A549 (cell line): ENCODE measurements at regions not wholly inside any gene's neighbourhood (a gene's known extent, or its start where the extent isn't known, plus 50 kb on each side); places are given as distances from the start of the nearest gene placed in this dataset.

Source experiments
- ATAC-seq, 2 experiments: fragments of 200-7000 bp in 1 of 2; fragments of >200 bp in 1 of 2; cut with Nextera tagmentation in 1 of 2; cut with Tn5 transposase in 1 of 2; 3 replicates each; pipeline versions ENCODE4 v1.8.0 to v1.9.1; 2018 to 2020; ENCODE audit warnings: mild to moderate bottlenecking in 1 of 2, moderate library complexity in 1 of 2
- CTCF ChIA-PET: fragments of 300-600 bp; sonication (Branson Sonifier 250); formaldehyde crosslinking; extraction: SDS; loops from one replicate; lab custom pipeline; 2021; ENCODE audit warnings: antibody characterized with exemption, inconsistent platforms; lab: Yijun Ruan, JAX
- POLR2A ChIA-PET: fragments of 350-600 bp; formaldehyde crosslinking; extraction: SDS; loops from one replicate; lab custom pipeline; 2021; ENCODE audit warnings: antibody characterized with exemption, inconsistent platforms; lab: Yijun Ruan, JAX
- DNase-seq, 2 experiments: peaks; one replicate each; pipeline versions ENCODE4 v3.0.0 to v3.0.0-alpha.2; 2011 to 2016; ENCODE audit warnings: low read depth in 1 of 2, low spot score in 1 of 2
- FAIRE-seq: peaks from 2 replicates; lab custom pipeline; 2011; peaks lifted over from hg19 to GRCh38; lab: Jason Lieb, UNC
- H3K27ac ChIP-seq, 2 experiments: fragments of >200 bp; sonication (Bioruptor Twin); formaldehyde crosslinking; 3 replicates each; pipeline ENCODE4 v1.5.1; 2016 to 2017
- H3K4me1 ChIP-seq: fragments of >200 bp; sonication (Bioruptor Twin); formaldehyde crosslinking; 3 replicates; pipeline ENCODE4 v1.6.1; 2016
- H3K4me2 ChIP-seq: fragments of >200 bp; sonication (Bioruptor Twin); formaldehyde crosslinking; 3 replicates; pipeline ENCODE4 v1.6.1; 2016
- H3K4me3 ChIP-seq: fragments of >200 bp; sonication (Bioruptor Twin); formaldehyde crosslinking; 3 replicates; pipeline ENCODE4 v1.5.1; 2016
- H3K9me3 ChIP-seq: fragments of >200 bp; sonication (Bioruptor Twin); formaldehyde crosslinking; 3 replicates; pipeline ENCODE4 v1.6.1; 2016
- BHLHE40 ChIP-seq: IDR thresholded peaks from 2 replicates; pipeline ENCODE4 v1.6.1; 2012; ENCODE audit warnings: low read depth, low read length, inconsistent platforms
- CBX2 ChIP-seq: fragments of 200-600 bp; sonication (generic); IDR thresholded peaks from 2 replicates; pipeline ENCODE4 v1.6.1; 2016; ENCODE audit warnings: low read depth, mild to moderate bottlenecking, borderline replicate concordance
- E2F6 ChIP-seq: IDR thresholded peaks from 2 replicates; pipeline ENCODE4 v1.6.1; 2012; ENCODE audit warnings: low read depth, borderline replicate concordance
- EHF ChIP-seq: fragments of 250-450 bp; sonication (Bioruptor Pico); IDR thresholded peaks from 2 replicates; pipeline ENCODE4 v1.5.0; 2020; ENCODE audit warnings: mild to moderate bottlenecking
- FOSL2 ChIP-seq, 2 experiments: fragments of 450-650 bp in 1 of 2; fragments of >200 bp in 1 of 2; sonication (Bioruptor Twin) in 1 of 2; formaldehyde crosslinking; IDR thresholded peaks; 2 replicates each; pipeline versions ENCODE4 v1.5.0 to v1.6.1; 2016 to 2020; ENCODE audit warnings: mild to moderate bottlenecking in 1 of 2, moderate library complexity in 1 of 2
- GATA3 ChIP-seq: IDR thresholded peaks from 2 replicates; pipeline ENCODE4 v1.6.1; 2012; ENCODE audit warnings: borderline replicate concordance
- HDAC2 ChIP-seq: fragments of 200-600 bp; sonication (generic); IDR thresholded peaks from 2 replicates; pipeline ENCODE4 v1.6.1; 2016
- HMGXB4 ChIP-seq: fragments of 250-450 bp; sonication (Bioruptor Pico); IDR thresholded peaks from 2 replicates; pipeline ENCODE4 v1.5.0; 2021; ENCODE audit warnings: mild to moderate bottlenecking, moderate library complexity, borderline replicate concordance
- HOXA7 ChIP-seq: fragments of 250-450 bp; sonication (Bioruptor Pico); IDR thresholded peaks from 2 replicates; pipeline ENCODE4 v1.5.0; 2020; ENCODE audit warnings: mild to moderate bottlenecking, moderate library complexity
- KDM1A ChIP-seq: fragments of 200-600 bp; sonication (generic); IDR thresholded peaks from 2 replicates; pipeline ENCODE4 v1.6.1; 2016; ENCODE audit warnings: low read depth, mild to moderate bottlenecking
- KDM5A ChIP-seq: fragments of 200-600 bp; sonication (generic); IDR thresholded peaks from 2 replicates; pipeline ENCODE4 v1.6.1; 2016; ENCODE audit warnings: antibody characterized with exemption, mild to moderate bottlenecking
- MYC ChIP-seq: IDR thresholded peaks from 2 replicates; pipeline ENCODE4 v1.6.1; 2012; ENCODE audit warnings: mild to moderate bottlenecking, inconsistent platforms, low read length, improper control_type of control experiment, borderline replicate concordance
- POLR2A ChIP-seq: IDR thresholded peaks from 2 replicates; pipeline ENCODE4 v1.6.1; 2012; ENCODE audit warnings: mild to moderate bottlenecking, low read length
- RCOR1 ChIP-seq: fragments of 150-350 bp; IDR thresholded peaks from 2 replicates; pipeline ENCODE4 v1.6.1; 2014; ENCODE audit warnings: antibody characterized with exemption, low read length, low read depth
- RFX5 ChIP-seq: fragments of 450-650 bp; IDR thresholded peaks from 2 replicates; pipeline ENCODE4 v1.7.1; 2014; ENCODE audit warnings: antibody characterized with exemption, mild to moderate bottlenecking, moderate library complexity
- TFCP2L1 ChIP-seq: fragments of 250-450 bp; sonication (Bioruptor Pico); IDR thresholded peaks from 2 replicates; pipeline ENCODE4 v1.5.0; 2021; ENCODE audit warnings: mild to moderate bottlenecking
- TP53 ChIP-seq: fragments of 250-450 bp; sonication (Bioruptor Pico); IDR thresholded peaks from 2 replicates; pipeline ENCODE4 v1.5.0; 2021; ENCODE audit warnings: mild to moderate bottlenecking, moderate library complexity
- WGBS: methylation state at CpG from one replicate; pipeline ENCODE4 v1.1.6; 2017; ENCODE audit errors: missing lambda C conversion rate; 5-methylcytosine and 5-hydroxymethylcytosine counted together
- TF ChIP-seq, protein P1 (sequence below): fragments of >200 bp; sonication (Bioruptor Twin); formaldehyde crosslinking; IDR thresholded peaks from 3 replicates; pipeline ENCODE4 v1.6.1; 2016
- TF ChIP-seq, protein P2 (sequence below): fragments of 250-450 bp; sonication (Bioruptor Pico); IDR thresholded peaks from 2 replicates; pipeline ENCODE4 v1.5.0; 2020; ENCODE audit warnings: low read depth, mild to moderate bottlenecking, moderate library complexity
- TF ChIP-seq, protein P3 (sequence below): fragments of >200 bp; sonication (Bioruptor Twin); formaldehyde crosslinking; IDR thresholded peaks from 2 replicates; pipeline ENCODE4 v1.6.1; 2016
- TF ChIP-seq, protein P4 (sequence below): IDR thresholded peaks from 2 replicates; pipeline ENCODE4 v1.6.1; 2012
- TF ChIP-seq, protein P5 (sequence below): IDR thresholded peaks from 2 replicates; pipeline ENCODE4 v1.6.1; 2012

GRCh38 chr1:199312626-199313025, 673.8 kb downstream of the PTPRC start:
- POLR2A ChIA-PET = no interaction called here
- no peak overlapping the region for H3K27ac ChIP-seq
- H3K4me2 ChIP-seq = no peak overlapping the region
- TF ChIP-seq RFX5 = no peak
- no peak for TF ChIP-seq RCOR1
- TF ChIP-seq, protein P1, sequence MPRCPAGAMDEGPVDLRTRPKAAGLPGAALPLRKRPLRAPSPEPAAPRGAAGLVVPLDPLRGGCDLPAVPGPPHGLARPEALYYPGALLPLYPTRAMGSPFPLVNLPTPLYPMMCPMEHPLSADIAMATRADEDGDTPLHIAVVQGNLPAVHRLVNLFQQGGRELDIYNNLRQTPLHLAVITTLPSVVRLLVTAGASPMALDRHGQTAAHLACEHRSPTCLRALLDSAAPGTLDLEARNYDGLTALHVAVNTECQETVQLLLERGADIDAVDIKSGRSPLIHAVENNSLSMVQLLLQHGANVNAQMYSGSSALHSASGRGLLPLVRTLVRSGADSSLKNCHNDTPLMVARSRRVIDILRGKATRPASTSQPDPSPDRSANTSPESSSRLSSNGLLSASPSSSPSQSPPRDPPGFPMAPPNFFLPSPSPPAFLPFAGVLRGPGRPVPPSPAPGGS = no peak
- TF ChIP-seq TP53 = no peak
- TF ChIP-seq, protein P2, sequence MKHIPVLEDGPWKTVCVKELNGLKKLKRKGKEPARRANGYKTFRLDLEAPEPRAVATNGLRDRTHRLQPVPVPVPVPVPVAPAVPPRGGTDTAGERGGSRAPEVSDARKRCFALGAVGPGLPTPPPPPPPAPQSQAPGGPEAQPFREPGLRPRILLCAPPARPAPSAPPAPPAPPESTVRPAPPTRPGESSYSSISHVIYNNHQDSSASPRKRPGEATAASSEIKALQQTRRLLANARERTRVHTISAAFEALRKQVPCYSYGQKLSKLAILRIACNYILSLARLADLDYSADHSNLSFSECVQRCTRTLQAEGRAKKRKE (CRISPR knock-in tag) = no peak
- TF ChIP-seq HDAC2 = no peak
- TF ChIP-seq, protein P3, sequence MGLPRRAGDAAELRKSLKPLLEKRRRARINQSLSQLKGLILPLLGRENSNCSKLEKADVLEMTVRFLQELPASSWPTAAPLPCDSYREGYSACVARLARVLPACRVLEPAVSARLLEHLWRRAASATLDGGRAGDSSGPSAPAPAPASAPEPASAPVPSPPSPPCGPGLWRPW = no peak
- TF ChIP-seq CBX2 = no peak
- no peak for TF ChIP-seq BHLHE40
- TF ChIP-seq MYC = no peak
- TF ChIP-seq TFCP2L1 (CRISPR knock-in tag) = no peak
- no peak for TF ChIP-seq FOSL2 (IDR thresholded peaks at IDR 0.05)
- TF ChIP-seq FOSL2 (CRISPR knock-in tag; IDR thresholded peaks at IDR 0.05) = no peak
- TF ChIP-seq E2F6 = no peak
- TF ChIP-seq KDM1A = no peak
- TF ChIP-seq, protein P4, sequence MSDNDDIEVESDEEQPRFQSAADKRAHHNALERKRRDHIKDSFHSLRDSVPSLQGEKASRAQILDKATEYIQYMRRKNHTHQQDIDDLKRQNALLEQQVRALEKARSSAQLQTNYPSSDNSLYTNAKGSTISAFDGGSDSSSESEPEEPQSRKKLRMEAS = no peak
- TF ChIP-seq HOXA7 (CRISPR knock-in tag) = no peak
- no peak for TF ChIP-seq KDM5A
- TF ChIP-seq POLR2A = no peak
- TF ChIP-seq, protein P5, sequence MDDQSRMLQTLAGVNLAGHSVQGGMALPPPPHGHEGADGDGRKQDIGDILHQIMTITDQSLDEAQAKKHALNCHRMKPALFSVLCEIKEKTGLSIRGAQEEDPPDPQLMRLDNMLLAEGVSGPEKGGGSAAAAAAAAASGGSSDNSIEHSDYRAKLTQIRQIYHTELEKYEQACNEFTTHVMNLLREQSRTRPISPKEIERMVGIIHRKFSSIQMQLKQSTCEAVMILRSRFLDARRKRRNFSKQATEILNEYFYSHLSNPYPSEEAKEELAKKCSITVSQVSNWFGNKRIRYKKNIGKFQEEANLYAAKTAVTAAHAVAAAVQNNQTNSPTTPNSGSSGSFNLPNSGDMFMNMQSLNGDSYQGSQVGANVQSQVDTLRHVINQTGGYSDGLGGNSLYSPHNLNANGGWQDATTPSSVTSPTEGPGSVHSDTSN = no peak
- FAIRE-seq (no peak), ATAC-seq (no peak), DNase-seq (no peak)
- CTCF ChIA-PET = no interaction called here
- WGBS = 15% methylated on average over 2 of the region's 2 CpGs
- no peak overlapping the region for H3K4me3 ChIP-seq
- H3K4me1 ChIP-seq = no peaks in the 10 kb centered on the region
- H3K9me3 ChIP-seq = no peaks in the 10 kb centered on the region

GRCh38 chr1:199313444-199313843, 674.6 kb downstream of the PTPRC start:
- DNase-seq = no peak
- no peaks in the 10 kb centered on the region for H3K4me1 ChIP-seq
- ChIA-PET CTCF (no interaction called here), POLR2A (no interaction called here)
- no peaks in the 10 kb centered on the region for H3K9me3 ChIP-seq
- no peak overlapping the region for H3K27ac ChIP-seq
- ATAC-seq = no peak
- no peak for TF ChIP-seq GATA3
- no peak for TF ChIP-seq EHF (CRISPR knock-in tag)
- TF ChIP-seq HMGXB4 (CRISPR knock-in tag) = no peak
- TF ChIP-seq, protein P2 (CRISPR knock-in tag) = no peak
- 46% methylated on average over 2 of the region's 2 CpGs for WGBS
- no peak for FAIRE-seq
- no peak overlapping the region for H3K4me3 ChIP-seq
- H3K4me2 ChIP-seq = no peak overlapping the region
